HFFc6 (cell line): ENCODE measurements at regions not wholly inside any gene's neighbourhood (a gene's known extent, or its start where the extent isn't known, plus 50 kb on each side); places are given as distances from the start of the nearest gene placed in this dataset.

Source experiments
- DNase-seq: peaks from one replicate; pipeline ENCODE4 v3.0.0-alpha.2; 2018
- H3K27ac Mint-ChIP-seq: 2 replicates; pipeline ENCODE4 v1.8.0; 2020; ENCODE audit warnings: mild to moderate bottlenecking, mixed read lengths
- H3K27me3 Mint-ChIP-seq: 2 replicates; pipeline ENCODE4 v1.8.0; 2021; ENCODE audit warnings: mild to moderate bottlenecking, moderate library complexity, mixed read lengths; ENCODE audit not compliant: insufficient read depth
- H3K36me3 Mint-ChIP-seq: 2 replicates; pipeline ENCODE4 v1.8.0; 2021; ENCODE audit warnings: low read depth, mixed read lengths
- H3K4me1 Mint-ChIP-seq: 2 replicates; pipeline ENCODE4 v1.8.0; 2020; ENCODE audit warnings: low read depth, mixed read lengths
- H3K4me3 Mint-ChIP-seq: 2 replicates; pipeline ENCODE4 v1.8.0; 2020; ENCODE audit warnings: mild to moderate bottlenecking, moderate library complexity, mixed read lengths
- H3K9me3 Mint-ChIP-seq: 2 replicates; pipeline ENCODE4 v1.8.0; 2020; ENCODE audit warnings: mild to moderate bottlenecking, mixed read lengths
- CTCF ChIP-seq: fragments of 200-600 bp; sonication (generic); IDR thresholded peaks from 2 replicates; pipeline ENCODE4 v1.5.0; 2021; ENCODE audit warnings: antibody characterized with exemption, mild to moderate bottlenecking

DNA sequence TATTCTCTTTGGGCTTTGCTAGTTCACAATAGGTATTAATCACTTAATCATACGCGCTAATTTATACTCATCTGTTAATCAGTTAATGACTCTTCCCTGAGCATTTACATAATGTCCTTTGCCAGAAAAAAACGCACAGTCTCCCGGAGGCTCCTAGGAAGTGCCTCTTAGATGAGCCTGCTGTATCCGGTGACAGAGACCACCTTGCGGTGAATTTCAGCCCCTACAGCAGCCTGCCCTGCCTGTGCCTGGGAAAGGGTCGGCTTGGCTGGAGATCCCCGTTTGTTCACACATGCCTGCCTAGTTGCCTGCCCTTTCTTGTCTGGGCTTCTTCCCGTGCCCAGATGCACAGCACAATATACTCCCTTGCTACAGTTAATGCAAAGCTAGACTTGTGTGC lies 152.9 kb downstream of the ZBTB18 start:
- DNase-seq: no peak
- peaks cover 36% of the 10 kb centered on the region for H3K4me1 Mint-ChIP-seq
- H3K27me3 Mint-ChIP-seq: no peaks in the 10 kb centered on the region
- no peak for TF ChIP-seq CTCF
- H3K36me3 Mint-ChIP-seq: no peaks in the 10 kb centered on the region
- no peak overlapping the region for H3K4me3 Mint-ChIP-seq
- no peak overlapping the region for H3K27ac Mint-ChIP-seq
- H3K9me3 Mint-ChIP-seq: no peaks in the 10 kb centered on the region

- DNase-seq: no peak
Observed at GRCh38 chr1:244205171-244205570, 154.1 kb downstream of the ZBTB18 start.

DNA sequence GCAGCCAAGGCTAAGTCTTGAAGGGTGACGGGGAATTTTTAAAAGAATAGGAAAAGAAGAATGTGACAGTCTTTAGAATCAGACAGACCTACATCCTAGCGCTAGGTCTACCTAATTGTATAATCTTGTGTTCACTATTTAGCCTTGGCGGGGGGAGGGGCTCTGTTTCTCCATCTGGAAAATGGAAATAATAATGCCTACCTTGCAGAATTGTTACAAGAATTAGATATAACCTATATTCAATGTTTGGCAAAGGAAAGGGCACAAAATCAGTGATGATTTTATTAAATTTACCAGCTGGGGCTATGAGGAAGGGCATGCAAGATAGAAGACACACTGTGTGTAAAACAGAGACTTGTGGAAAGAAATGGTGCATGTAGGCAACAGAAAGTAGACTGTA lies 154.8 kb downstream of the ZBTB18 start:
- peaks cover 41% of the 10 kb centered on the region for H3K4me1 Mint-ChIP-seq
- H3K27me3 Mint-ChIP-seq: no peaks in the 10 kb centered on the region
- no peak for DNase-seq
- H3K36me3 Mint-ChIP-seq: no peaks in the 10 kb centered on the region
- TF ChIP-seq CTCF: no peak
- H3K9me3 Mint-ChIP-seq: no peaks in the 10 kb centered on the region
- H3K4me3 Mint-ChIP-seq: no peak overlapping the region
- no peak overlapping the region for H3K27ac Mint-ChIP-seq

More at GRCh38 chr1:244205171-244205570, 154.1 kb downstream of the ZBTB18 start:
- no peak for TF ChIP-seq CTCF
- Mint-ChIP-seq H3K27ac (no peak overlapping the region), H3K9me3 (no peaks in the 10 kb centered on the region), H3K27me3 (no peaks in the 10 kb centered on the region), H3K4me3 (no peak overlapping the region), H3K36me3 (no peaks in the 10 kb centered on the region), H3K4me1 (peaks cover 40% of the 10 kb centered on the region)

- no peak for TF ChIP-seq CTCF
- peaks cover 38% of the 10 kb centered on the region for H3K4me1 Mint-ChIP-seq
- H3K36me3 Mint-ChIP-seq: no peaks in the 10 kb centered on the region
- DNase-seq: no peak
- H3K4me3 Mint-ChIP-seq: no peak overlapping the region
- H3K27ac Mint-ChIP-seq: no peak overlapping the region
- H3K27me3 Mint-ChIP-seq: peaks cover 3% of the 10 kb centered on the region
- H3K9me3 Mint-ChIP-seq: no peaks in the 10 kb centered on the region
Observed at GRCh38 chr1:244207042-244207934, 156.2 kb downstream of the ZBTB18 start.

DNA sequence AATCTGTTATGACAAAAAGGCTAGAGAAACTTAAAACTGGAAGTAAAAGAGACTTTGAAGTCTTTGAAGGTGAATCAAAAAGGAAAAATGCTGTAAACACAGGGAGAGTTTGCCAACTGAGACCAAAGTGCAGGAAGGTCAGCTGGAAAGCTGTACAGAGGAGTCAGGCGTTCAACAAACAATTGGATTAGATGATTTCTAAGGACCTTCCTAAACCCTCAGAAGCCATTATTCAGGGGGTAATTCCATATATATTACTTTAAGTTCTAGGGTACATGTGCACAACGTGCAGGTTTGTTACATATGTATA lies 156.8 kb downstream of the ZBTB18 start:
- H3K36me3 Mint-ChIP-seq: no peaks in the 10 kb centered on the region
- H3K9me3 Mint-ChIP-seq: no peaks in the 10 kb centered on the region
- DNase-seq: no peak
- no peak for TF ChIP-seq CTCF
- no peak overlapping the region for H3K4me3 Mint-ChIP-seq
- H3K27ac Mint-ChIP-seq: no peak overlapping the region
- peaks cover 43% of the 10 kb centered on the region for H3K4me1 Mint-ChIP-seq
- peaks cover 3% of the 10 kb centered on the region for H3K27me3 Mint-ChIP-seq
